ENCODE measurements at regions not wholly inside any gene's neighbourhood (a gene's known extent, or its start where the extent isn't known, plus 50 kb on each side); places are given as distances from the start of the nearest gene placed in this dataset.

DNA sequence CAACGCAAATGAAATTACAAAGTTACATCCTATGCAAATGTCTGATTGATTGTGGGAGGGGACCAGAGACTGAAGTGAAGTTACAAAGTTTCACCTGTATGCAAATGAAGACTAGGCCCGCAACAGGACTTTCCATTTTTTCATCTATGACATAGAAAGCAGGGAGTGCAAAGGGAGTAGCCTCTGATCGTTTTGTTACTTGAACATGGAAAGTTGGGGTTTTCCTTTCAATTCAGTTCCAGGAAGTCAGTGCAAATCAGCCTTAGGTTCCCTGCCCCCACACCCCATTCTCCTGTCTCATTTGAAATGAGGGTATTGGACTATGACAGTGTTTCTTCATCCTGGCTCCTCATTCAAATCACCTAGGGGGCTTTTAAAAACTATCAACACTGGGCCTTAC lies 96.9 kb upstream of the HABP2 start:
- Mint-ChIP-seq H3K27me3 (ENCODE audit: low read depth) (peaks cover 23% of the 10 kb centered on the region), H3K4me3 (no peak overlapping the region), H3K4me1 (ENCODE audit: low read depth) (no peaks in the 10 kb centered on the region), H3K36me3 (ENCODE audit: insufficient read depth) (no peaks in the 10 kb centered on the region), H3K9me3 (no peaks in the 10 kb centered on the region)
- DNase-seq: no peak
- ATAC-seq: no peak

DNA sequence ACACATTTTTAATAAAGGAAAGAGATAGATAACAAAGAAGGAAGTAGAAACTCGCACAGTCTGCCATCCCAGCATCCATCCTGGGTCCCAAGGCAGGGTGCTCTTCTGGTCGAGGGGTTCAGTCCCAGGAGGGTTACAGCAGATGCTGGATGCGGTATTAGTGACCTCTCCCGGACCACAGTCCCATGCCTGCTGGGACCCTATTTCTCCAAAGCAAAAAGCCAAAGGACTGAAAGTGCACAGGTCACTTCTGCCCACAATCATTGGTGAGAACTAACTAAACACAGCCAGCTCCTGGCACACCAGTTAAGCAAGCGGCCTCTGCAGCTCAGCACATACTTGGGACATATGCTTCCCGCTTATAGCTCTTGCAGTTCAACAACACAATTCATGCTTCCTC lies 96.1 kb upstream of the HABP2 start:
- no peak for ATAC-seq
- DNase-seq: no peak
- Mint-ChIP-seq H3K9me3 (no peaks in the 10 kb centered on the region), H3K36me3 (ENCODE audit: insufficient read depth) (no peaks in the 10 kb centered on the region), H3K27me3 (ENCODE audit: low read depth) (peaks cover 23% of the 10 kb centered on the region), H3K4me1 (ENCODE audit: low read depth) (no peaks in the 10 kb centered on the region), H3K4me3 (no peak overlapping the region)

DNA sequence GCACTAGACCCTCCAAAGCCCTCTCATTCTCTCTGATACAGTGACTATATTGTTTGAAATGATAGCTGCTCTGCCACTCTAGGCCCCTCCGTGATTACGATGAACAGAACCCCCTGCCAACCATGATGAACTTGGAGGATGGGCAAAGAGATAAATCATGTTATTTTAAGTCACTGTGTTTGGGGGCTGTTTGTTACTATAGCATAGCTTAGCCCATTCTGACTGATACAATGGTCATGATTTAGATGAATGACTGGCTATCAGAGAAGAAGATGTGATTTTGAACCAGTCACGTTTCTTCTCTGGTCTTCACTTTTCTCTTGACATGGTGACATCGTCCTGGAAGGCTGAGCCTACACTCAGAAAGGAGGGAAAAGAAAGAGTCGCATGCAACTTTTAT lies 95.4 kb upstream of the HABP2 start:
- Mint-ChIP-seq H3K4me1 (ENCODE audit: low read depth) (no peaks in the 10 kb centered on the region), H3K9me3 (no peaks in the 10 kb centered on the region), H3K4me3 (no peak overlapping the region), H3K36me3 (ENCODE audit: insufficient read depth) (no peaks in the 10 kb centered on the region), H3K27me3 (ENCODE audit: low read depth) (peaks cover 21% of the 10 kb centered on the region)
- no peak for ATAC-seq
- DNase-seq: no peak

DNA sequence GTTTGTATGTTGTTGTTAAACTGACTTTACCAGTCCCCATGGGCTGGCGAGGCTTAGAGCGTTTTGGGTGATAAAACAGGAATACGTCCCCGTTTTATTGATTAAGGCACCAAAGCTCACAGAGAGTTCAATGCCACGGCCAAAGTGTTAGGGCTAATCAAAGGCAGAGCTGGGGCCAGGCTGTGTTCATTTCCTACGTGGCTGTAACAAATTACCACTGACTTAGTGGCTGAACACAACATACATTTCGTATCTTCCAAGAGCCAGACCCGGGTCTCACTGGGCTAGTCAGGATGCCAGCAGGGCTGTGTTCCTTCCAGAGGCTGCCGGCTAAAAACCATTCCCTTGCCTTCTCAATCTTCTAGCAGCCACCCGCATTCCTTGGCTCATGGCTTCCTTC lies 94.4 kb upstream of the HABP2 start:
- no peaks in the 10 kb centered on the region for H3K36me3 Mint-ChIP-seq (ENCODE audit: insufficient read depth)
- no peak for DNase-seq
- ATAC-seq: no peak
- H3K4me3 Mint-ChIP-seq: no peak overlapping the region
- peaks cover 23% of the 10 kb centered on the region for H3K27me3 Mint-ChIP-seq (ENCODE audit: low read depth)
- H3K9me3 Mint-ChIP-seq: no peaks in the 10 kb centered on the region
- H3K4me1 Mint-ChIP-seq (ENCODE audit: low read depth): no peaks in the 10 kb centered on the region

DNA sequence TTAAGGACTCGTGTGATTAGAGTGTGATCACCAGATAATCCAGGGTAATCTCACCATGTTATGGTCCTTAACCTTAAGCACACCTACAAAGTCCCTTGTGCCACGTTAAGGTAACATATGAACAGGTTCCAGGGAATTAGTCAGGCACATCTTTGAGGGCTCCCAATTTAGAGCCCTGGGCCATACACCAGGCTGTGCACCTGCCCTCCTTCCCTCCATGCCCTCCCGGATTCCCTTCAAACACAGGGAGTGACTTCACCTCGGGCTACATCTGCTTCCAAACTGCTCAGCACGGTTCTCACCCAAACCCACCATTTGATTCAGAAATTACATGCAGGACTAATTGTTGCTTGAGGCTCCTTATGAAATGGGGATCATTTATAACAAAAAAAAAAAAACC lies 93.9 kb upstream of the HABP2 start:
- no peaks in the 10 kb centered on the region for H3K4me1 Mint-ChIP-seq (ENCODE audit: low read depth)
- H3K27me3 Mint-ChIP-seq (ENCODE audit: low read depth): peaks cover 24% of the 10 kb centered on the region
- DNase-seq (no peak), ATAC-seq (no peak)
- no peaks in the 10 kb centered on the region for H3K9me3 Mint-ChIP-seq
- no peak overlapping the region for H3K4me3 Mint-ChIP-seq
- no peaks in the 10 kb centered on the region for H3K36me3 Mint-ChIP-seq (ENCODE audit: insufficient read depth)

DNA sequence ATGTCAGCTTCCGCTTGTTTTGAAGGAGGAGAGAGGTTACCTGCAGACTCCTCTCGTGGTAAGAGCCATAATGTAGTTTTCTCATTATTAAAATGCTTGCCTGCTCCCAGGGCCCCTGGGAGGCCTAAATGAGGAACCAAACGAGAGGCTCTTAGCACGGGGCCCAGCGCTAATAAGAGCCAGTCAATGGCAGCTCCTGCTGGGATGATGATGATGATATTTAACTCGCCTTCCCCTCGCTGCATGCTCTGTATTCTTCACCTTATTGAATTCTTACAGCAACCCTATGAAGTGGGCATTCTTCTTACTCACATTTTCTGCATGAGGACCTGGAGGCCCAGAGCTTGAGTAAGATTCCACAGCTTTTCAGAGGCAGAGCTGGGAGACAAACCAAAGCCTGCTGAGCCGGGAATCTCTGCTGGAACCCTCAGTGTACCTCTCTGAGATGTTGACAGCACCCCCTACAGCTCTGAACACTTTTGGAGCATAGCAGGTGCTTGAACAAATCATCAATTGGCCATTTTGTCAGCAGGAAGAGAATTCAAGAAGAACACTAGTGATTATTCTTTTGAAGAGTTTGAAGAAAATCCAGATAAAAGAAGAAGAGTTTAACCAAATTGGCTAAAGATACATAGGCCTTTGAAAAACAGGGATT lies 93.1 kb upstream of the HABP2 start:
- no peak overlapping the region for H3K4me3 Mint-ChIP-seq
- DNase-seq (no peak), ATAC-seq (no peak)
- no peaks in the 10 kb centered on the region for H3K4me1 Mint-ChIP-seq (ENCODE audit: low read depth)
- H3K27me3 Mint-ChIP-seq (ENCODE audit: low read depth): peaks cover 23% of the 10 kb centered on the region
- H3K36me3 Mint-ChIP-seq (ENCODE audit: insufficient read depth): no peaks in the 10 kb centered on the region
- no peaks in the 10 kb centered on the region for H3K9me3 Mint-ChIP-seq

DNA sequence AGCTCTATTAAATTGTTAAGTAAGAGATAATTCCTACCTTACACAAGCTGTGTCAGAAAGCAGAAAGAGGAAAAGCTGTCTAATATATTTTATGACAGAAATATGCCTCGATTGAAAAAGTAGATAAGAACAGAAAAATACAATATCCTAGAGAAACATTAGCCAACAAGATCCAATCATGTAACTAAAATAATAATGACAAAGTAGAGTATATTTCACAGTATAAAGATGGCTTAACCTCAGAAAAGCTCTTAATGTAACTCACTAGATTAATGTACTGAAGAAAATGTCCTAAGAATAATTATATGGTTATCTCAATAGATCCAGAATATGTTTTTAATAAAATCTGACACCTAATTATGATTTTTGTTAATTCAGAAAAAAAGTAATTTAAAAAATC lies 89.8 kb upstream of the HABP2 start:
- ATAC-seq (no peak), DNase-seq (no peak)
- no peaks in the 10 kb centered on the region for H3K4me1 Mint-ChIP-seq (ENCODE audit: low read depth)

DNA sequence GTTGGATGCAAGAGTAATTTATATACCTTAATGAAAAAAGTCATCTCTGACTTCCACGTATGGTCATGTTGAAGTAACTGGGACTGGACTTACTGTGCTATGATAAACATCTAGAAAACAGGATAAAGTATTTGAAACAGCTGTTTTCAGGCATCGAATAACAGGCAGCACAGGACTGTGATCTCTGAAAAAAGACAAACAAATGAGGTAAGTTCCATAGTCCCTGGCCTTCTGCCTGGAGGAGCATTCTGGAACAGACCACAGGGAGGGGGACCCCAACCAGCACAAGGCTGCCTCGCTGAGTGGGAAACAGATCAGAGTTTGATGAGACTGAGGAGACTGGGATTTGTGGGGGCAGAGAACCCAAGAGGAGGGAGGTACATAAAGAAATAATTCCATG lies 89.1 kb upstream of the HABP2 start:
- no peaks in the 10 kb centered on the region for H3K4me1 Mint-ChIP-seq (ENCODE audit: low read depth)
- ATAC-seq: no peak
- H3K9me3 Mint-ChIP-seq: no peaks in the 10 kb centered on the region
- H3K36me3 Mint-ChIP-seq (ENCODE audit: insufficient read depth): no peaks in the 10 kb centered on the region
- DNase-seq: no peak
- no peak overlapping the region for H3K4me3 Mint-ChIP-seq
- peaks cover 15% of the 10 kb centered on the region for H3K27me3 Mint-ChIP-seq (ENCODE audit: low read depth)

More for the DNA sequence above, 89.8 kb upstream of the HABP2 start:
- Mint-ChIP-seq H3K4me3 (no peak overlapping the region), H3K27me3 (ENCODE audit: low read depth) (peaks cover 16% of the 10 kb centered on the region), H3K9me3 (no peaks in the 10 kb centered on the region), H3K36me3 (ENCODE audit: insufficient read depth) (no peaks in the 10 kb centered on the region)

DNA sequence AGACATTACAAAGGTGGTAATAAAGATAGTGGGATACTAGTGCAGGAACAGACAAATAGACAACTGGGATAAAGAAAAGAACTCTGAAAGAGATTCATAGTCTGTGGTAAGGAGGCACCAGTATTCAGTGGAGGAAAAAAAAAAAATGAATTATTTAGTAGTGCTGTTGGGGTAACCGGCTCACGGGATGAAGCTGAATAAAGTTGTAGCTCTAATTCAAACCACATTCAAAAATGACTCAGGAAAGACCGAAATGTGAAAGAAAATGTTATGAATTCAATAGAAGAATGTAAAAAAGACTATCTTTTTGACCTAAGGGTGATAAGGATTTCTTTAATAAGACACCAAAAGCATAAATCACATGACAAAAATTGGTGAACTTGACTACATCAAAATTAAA lies 83.1 kb upstream of the HABP2 start:
- Mint-ChIP-seq H3K4me1 (ENCODE audit: low read depth) (no peaks in the 10 kb centered on the region), H3K4me3 (no peak overlapping the region), H3K27me3 (ENCODE audit: low read depth) (no peaks in the 10 kb centered on the region), H3K9me3 (no peaks in the 10 kb centered on the region), H3K36me3 (ENCODE audit: insufficient read depth) (no peaks in the 10 kb centered on the region)
- ATAC-seq (no peak), DNase-seq (no peak)

DNA sequence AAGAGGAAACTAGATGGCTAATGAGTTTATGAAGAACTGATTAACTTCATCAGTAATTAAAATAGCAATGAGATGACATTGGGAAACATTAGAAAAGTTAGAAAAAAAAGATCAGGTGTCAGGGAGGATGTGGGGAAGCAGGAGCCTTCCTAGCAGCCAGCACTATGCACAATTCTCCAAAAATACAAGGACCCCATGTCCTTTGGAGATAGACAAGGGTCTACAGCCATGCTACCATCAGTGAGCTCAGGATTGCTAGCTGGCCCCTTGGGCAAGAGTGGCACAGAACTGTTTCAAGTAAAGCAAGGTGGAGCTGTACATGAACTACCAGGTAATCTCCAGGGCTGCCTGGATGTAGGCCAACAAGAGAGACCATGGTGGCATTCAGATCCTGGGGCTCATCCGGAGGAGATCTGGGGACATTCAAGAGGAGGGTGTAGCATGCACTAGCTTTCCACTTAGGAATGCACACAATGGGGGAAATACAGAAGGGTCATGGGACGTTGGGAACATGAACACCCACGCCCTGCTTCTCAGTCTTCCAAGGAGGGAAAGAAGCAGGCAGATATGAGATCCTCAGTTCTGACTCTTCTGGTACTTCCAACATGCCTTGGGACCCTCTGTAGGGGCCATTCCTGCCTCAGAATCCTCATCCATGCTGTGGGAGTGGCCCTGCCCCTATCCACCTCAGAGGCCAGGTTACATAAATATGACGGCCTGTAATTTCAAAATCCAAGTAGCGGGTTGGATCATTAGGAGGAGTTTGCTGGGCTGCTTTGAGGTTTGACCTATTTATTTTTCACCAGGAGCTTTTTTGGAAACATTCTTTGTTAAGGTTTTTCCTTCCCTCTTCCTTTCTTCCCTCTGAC lies 82.2 kb upstream of the HABP2 start:
- no peak overlapping the region for H3K4me3 Mint-ChIP-seq
- H3K27me3 Mint-ChIP-seq (ENCODE audit: low read depth): peaks cover 1% of the 10 kb centered on the region
- H3K9me3 Mint-ChIP-seq: no peaks in the 10 kb centered on the region
- DNase-seq (no peak), ATAC-seq (no peak)
- H3K36me3 Mint-ChIP-seq (ENCODE audit: insufficient read depth): no peaks in the 10 kb centered on the region
- H3K4me1 Mint-ChIP-seq (ENCODE audit: low read depth): no peaks in the 10 kb centered on the region

DNA sequence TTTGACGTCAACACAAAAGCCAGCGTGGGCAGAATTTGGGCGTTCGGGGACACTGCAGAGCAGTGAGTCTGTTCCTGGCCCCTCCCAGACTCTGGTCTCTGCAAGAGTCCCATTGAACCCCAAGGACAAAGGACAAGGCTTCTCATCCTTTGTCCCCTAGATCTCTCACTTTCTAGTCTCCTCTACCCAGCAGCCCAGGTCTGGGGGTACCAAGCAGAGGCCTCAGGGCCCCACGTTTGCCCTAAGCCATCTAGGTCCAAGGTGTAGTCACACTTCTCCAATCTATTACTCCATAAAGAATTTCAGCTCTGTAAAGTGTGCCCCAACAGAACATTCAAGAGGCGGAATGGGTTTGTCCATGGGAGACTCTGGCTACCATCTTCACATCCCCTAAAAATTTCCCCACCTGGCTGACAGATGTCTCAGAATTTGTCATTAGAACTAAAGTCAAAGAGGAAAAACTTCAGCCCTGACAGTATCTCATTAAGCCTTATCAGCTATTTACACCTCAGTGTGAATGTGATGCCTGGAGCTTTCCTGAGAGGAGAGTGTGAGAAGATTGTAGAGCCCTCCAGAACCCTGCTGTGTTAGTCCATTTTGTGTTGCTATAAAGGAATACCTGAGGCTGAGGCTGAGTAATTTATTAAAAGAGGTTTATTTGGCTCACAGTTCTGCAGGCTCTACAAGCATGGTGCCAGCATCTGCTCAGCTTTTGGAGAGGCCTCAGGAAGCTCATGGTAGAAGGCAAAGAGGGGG lies 81.4 kb upstream of the HABP2 start:
- H3K27me3 Mint-ChIP-seq (ENCODE audit: low read depth): peaks cover 1% of the 10 kb centered on the region
- no peak for DNase-seq
- ATAC-seq: no peak
- no peaks in the 10 kb centered on the region for H3K9me3 Mint-ChIP-seq
- H3K4me1 Mint-ChIP-seq (ENCODE audit: low read depth): no peaks in the 10 kb centered on the region
- H3K4me3 Mint-ChIP-seq: no peak overlapping the region
- no peaks in the 10 kb centered on the region for H3K36me3 Mint-ChIP-seq (ENCODE audit: insufficient read depth)

DNA sequence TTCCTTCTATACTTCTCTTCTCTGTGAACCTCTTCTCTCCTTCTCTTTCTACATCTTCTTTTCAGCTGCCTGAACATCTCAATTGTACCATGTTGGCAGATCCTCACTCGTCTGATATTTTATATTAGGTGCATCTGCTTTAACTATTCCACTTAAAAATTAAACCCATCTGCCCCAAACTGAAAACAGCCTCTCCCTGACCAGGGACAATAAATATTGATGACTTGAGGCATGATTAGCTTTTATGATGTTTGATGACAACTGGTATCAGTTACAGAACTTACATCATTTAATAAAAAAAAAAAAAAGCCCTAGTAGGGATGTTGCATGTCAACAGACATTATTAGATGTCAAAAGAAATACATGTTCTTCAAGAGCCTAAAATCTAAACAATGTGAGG lies 79.8 kb upstream of the HABP2 start:
- Mint-ChIP-seq H3K4me1 (ENCODE audit: low read depth) (no peaks in the 10 kb centered on the region), H3K27me3 (ENCODE audit: low read depth) (peaks cover 1% of the 10 kb centered on the region), H3K9me3 (no peaks in the 10 kb centered on the region), H3K4me3 (no peak overlapping the region), H3K36me3 (ENCODE audit: insufficient read depth) (no peaks in the 10 kb centered on the region)
- ATAC-seq (no peak), DNase-seq (no peak)

DNA sequence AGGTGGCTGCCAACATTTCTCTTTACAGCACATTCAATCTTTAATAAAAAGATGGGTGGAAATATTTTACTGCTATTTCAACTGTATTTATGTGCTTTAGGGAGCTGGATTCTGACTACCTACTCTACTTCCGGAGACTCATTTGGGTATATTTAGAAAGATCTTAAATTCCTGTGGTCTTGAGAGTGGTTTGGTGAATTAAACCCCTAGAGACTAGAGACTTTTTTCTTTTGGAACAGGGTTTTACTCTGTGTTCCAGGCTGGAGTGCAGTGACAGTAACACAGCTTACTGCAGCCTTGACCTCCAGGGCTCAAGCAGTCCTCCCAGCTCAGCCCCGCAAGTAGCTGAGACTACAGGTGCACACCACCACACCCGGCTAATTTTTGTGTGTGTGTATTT lies 79.0 kb upstream of the HABP2 start:
- no peak for DNase-seq
- Mint-ChIP-seq H3K9me3 (no peaks in the 10 kb centered on the region), H3K4me3 (no peak overlapping the region), H3K27me3 (ENCODE audit: low read depth) (peaks cover 1% of the 10 kb centered on the region), H3K36me3 (ENCODE audit: insufficient read depth) (no peaks in the 10 kb centered on the region), H3K4me1 (ENCODE audit: low read depth) (no peaks in the 10 kb centered on the region)
- ATAC-seq: no peak

DNA sequence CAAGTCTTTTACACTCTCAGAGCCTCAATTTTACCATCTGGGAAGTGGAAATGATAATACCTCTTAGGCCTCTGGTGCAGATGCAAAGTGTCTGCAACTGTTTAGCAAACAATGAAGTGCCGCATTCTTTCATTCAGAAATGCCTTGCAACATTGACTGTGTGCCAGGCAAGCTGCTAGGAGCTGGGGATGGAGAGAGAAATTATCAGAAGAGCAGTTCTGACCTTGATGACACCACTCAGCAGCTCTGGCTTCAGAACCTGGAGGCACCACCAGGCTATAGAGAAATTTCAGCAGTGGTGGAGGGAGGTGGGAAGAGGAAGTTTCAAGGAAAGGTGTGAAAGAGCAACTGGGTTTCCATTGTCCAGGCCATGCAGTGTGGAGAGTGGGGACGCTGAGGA lies 78.1 kb upstream of the HABP2 start:
- no peak for DNase-seq
- ATAC-seq: no peak
- peaks cover 1% of the 10 kb centered on the region for H3K27me3 Mint-ChIP-seq (ENCODE audit: low read depth)
- H3K36me3 Mint-ChIP-seq (ENCODE audit: insufficient read depth): no peaks in the 10 kb centered on the region
- no peaks in the 10 kb centered on the region for H3K4me1 Mint-ChIP-seq (ENCODE audit: low read depth)
- H3K9me3 Mint-ChIP-seq: peaks cover 4% of the 10 kb centered on the region
- no peak overlapping the region for H3K4me3 Mint-ChIP-seq

DNA sequence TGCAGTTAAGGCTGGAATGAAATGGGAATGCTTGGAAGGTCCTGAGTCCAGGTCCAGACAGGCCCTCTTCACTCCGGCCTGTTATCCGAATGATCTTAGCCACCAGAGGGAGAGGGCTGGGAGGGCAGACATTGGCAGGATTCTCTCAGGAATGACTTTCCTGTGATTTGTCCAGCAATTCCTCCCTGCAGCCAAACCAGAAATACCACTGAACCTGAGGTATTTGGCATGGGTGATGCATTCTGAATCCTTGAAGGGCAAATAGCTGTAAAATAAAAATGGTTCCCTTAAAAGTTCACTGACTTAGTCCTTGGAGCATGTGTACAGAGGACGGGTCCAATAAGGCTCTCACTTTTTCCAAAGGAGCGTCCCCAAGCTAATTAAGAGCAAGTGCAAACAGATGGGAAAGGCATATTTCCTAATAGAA lies 77.5 kb upstream of the HABP2 start:
- Mint-ChIP-seq H3K4me3 (no peak overlapping the region), H3K4me1 (ENCODE audit: low read depth) (no peaks in the 10 kb centered on the region), H3K9me3 (peaks cover 10% of the 10 kb centered on the region), H3K27me3 (ENCODE audit: low read depth) (peaks cover 1% of the 10 kb centered on the region), H3K36me3 (ENCODE audit: insufficient read depth) (no peaks in the 10 kb centered on the region)
- ATAC-seq (no peak), DNase-seq (no peak)

Measured in activated T-cell treated with anti-CD3 and anti-CD28 coated beads, Interleukin-2, amount 50 U/mL, for 4 hours (primary cell).